Common myeloid progenitor, CD34-positive (primary cell): ENCODE measurements at regions not wholly inside any gene's neighbourhood (a gene's known extent, or its start where the extent isn't known, plus 50 kb on each side); places are given as distances from the start of the nearest gene placed in this dataset.
"Not testable (repeated sequence)": the region's sequence is repeated elsewhere in the genome, so short reads cannot be mapped to it uniquely, and the experiment has no call there.

ENCODE experiments used
- CTCF ChIA-PET: fragments of 350-600 bp; sonication (Branson Sonifier 250); formaldehyde crosslinking; loops from one replicate; lab custom pipeline; 2021; ENCODE audit warnings: antibody characterized with exemption; lab: Charles Lee
- POLR2A ChIA-PET: fragments of 350-600 bp; sonication (Branson Sonifier 250); formaldehyde crosslinking; loops from one replicate; lab custom pipeline; 2021; ENCODE audit warnings: antibody characterized with exemption; lab: Charles Lee
- DNase-seq, 3 donors: peaks; one replicate each; pipeline versions ENCODE4 v3.0.0 to v3.0.0-alpha.2; 2013
- H3K27ac ChIP-seq, 2 experiments: 1 replicate in 1 of 2; 2 replicates in 1 of 2; pipeline ENCODE4 v1.7.0; 2013; ENCODE audit warnings: inconsistent platforms in 2 of 2, low read length in 2 of 2, mild to moderate bottlenecking in 2 of 2, low read depth in 1 of 2, moderate library complexity in 1 of 2; ENCODE audit not compliant: severe bottlenecking in 2 of 2, insufficient read depth in 1 of 2, poor library complexity in 1 of 2
- H3K27me3 ChIP-seq, 5 experiments: replicated peaks in 2 of 5; 1 replicate in 3 of 5; 2 replicates in 2 of 5; pipeline versions ENCODE4 v1.6.1 to v1.7.0; 2013; ENCODE audit warnings: low read length in 4 of 5, mild to moderate bottlenecking in 2 of 5, moderate library complexity in 2 of 5, inconsistent platforms in 1 of 5; ENCODE audit not compliant: insufficient read depth in 5 of 5, control insufficient read depth in 4 of 5
- H3K36me3 ChIP-seq, 4 experiments: 1 replicate in 2 of 4; 2 replicates in 2 of 4; pipeline versions ENCODE4 v1.6.1 to v1.7.0; 2013; ENCODE audit warnings: low read length in 3 of 4, control low read depth in 1 of 4, mild to moderate bottlenecking in 1 of 4; ENCODE audit not compliant: control insufficient read depth in 4 of 4, insufficient read depth in 4 of 4
- H3K4me1 ChIP-seq, 4 experiments: 1 replicate in 3 of 4; 2 replicates in 1 of 4; pipeline versions ENCODE4 v1.6.1 to v1.7.1; 2013; ENCODE audit warnings: low read length in 3 of 4, mild to moderate bottlenecking in 3 of 4, control low read depth in 1 of 4, inconsistent platforms in 1 of 4, moderate library complexity in 1 of 4; ENCODE audit not compliant: control insufficient read depth in 4 of 4, insufficient read depth in 4 of 4; ENCODE audit errors: control extremely low read depth in 1 of 4
- H3K4me3 ChIP-seq, 7 experiments: 1 replicate in 4 of 7; 2 replicates in 3 of 7; pipeline versions ENCODE4 v1.5.1 to v1.7.0; 2013; ENCODE audit warnings: mild to moderate bottlenecking in 7 of 7, low read length in 6 of 7, moderate library complexity in 6 of 7, inconsistent platforms in 2 of 7, low read depth in 2 of 7, control low read depth in 1 of 7; ENCODE audit not compliant: insufficient read depth in 4 of 7, control insufficient read depth in 1 of 7; ENCODE audit errors: extremely low read depth in 1 of 7
- H3K9me3 ChIP-seq, 5 experiments: 1 replicate in 4 of 5; 2 replicates in 1 of 5; pipeline versions ENCODE4 v1.6.1 to v1.7.1; 2013; ENCODE audit warnings: low read length in 4 of 5, mild to moderate bottlenecking in 2 of 5, inconsistent platforms in 1 of 5, low read depth in 1 of 5, moderate library complexity in 1 of 5; ENCODE audit not compliant: control insufficient read depth in 4 of 5, insufficient read depth in 2 of 5; ENCODE audit errors: control extremely low read depth in 1 of 5
- WGBS: methylation state at CpG from one replicate; pipeline ENCODE4 v1.1.5; 2013; ENCODE audit not compliant: insufficient coverage; 5-methylcytosine and 5-hydroxymethylcytosine counted together

DNA sequence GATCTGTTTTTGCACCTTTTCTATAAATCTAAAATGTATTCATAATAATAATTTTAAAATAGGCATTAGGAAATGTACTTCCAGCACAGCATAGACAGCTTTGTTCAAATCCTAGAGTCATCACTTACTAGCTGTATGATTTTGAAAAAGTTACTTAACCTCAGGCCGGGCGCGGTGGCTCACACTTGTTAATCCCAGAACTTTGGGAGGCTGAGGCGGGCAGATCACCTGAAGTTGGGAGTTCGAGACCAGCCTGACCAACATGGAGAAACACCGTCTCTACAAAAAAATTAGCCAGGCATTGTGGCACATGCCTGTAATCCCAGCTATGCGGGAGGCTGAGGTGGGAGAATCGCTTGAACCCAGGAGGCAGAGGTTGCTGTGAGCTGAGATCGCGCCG is 161.7 kb upstream of the UBE2E3 start:
- H3K9me3 ChIP-seq, H3K36me3 ChIP-seq, H3K4me3 ChIP-seq, H3K4me1 ChIP-seq, DNase-seq, POLR2A ChIA-PET, H3K27ac ChIP-seq, CTCF ChIA-PET, H3K27me3 ChIP-seq: not testable (repeated sequence)
- 98% methylated on average over 5 of the region's 11 CpGs for WGBS

- Histone ChIP-seq H3K4me1 (no peaks in the 10 kb centered on the region), H3K9me3 (no peaks in the 10 kb centered on the region), H3K4me3 (no peak overlapping the region), H3K27me3 (no peaks in the 10 kb centered on the region), H3K27ac (no peak overlapping the region), H3K36me3 (no peaks in the 10 kb centered on the region)
- CTCF ChIA-PET: no interaction called here
- no peak for DNase-seq
- POLR2A ChIA-PET: no interaction called here
- WGBS: no CpG with 5 or more reads among the region's 1 CpG
These were observed 181.3 kb upstream of the UBE2E3 start for GRCh38 chr2:180799141-180799540.

DNA sequence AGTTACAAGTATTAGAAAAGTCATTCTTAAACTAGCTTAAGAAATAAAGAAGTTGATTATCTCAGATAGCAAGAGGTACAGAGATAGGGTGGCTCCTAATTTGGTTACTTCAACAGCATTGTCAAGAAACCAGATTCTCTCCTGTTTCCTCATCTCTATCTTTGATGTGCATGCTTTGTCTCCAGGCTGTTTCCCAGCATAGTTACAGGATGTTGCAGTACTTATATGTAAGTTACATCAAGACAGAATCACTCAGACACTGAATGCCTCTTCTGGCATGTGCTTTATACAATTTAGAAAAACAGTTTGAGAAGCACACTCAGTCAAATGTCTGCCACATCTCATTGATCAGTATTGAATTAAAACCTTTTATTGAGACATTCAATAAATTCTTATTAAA is 189.5 kb upstream of the UBE2E3 start:
- no peaks in the 10 kb centered on the region for H3K4me1 ChIP-seq
- CTCF ChIA-PET: no interaction called here
- no peak overlapping the region for H3K27ac ChIP-seq
- H3K27me3 ChIP-seq: no peaks in the 10 kb centered on the region
- no peaks in the 10 kb centered on the region for H3K9me3 ChIP-seq
- no peak overlapping the region for H3K4me3 ChIP-seq
- DNase-seq: no peak
- no peaks in the 10 kb centered on the region for H3K36me3 ChIP-seq
- POLR2A ChIA-PET: no interaction called here

GRCh38 chr2:180787330-180787729 is 193.1 kb upstream of the UBE2E3 start:
- ChIA-PET POLR2A (no interaction called here), CTCF (no interaction called here)
- Histone ChIP-seq H3K4me1 (no peaks in the 10 kb centered on the region), H3K4me3 (no peak overlapping the region), H3K36me3 (no peaks in the 10 kb centered on the region), H3K27ac (no peak overlapping the region), H3K9me3 (no peaks in the 10 kb centered on the region), H3K27me3 (no peaks in the 10 kb centered on the region)
- no CpG with 5 or more reads among the region's 1 CpG for WGBS
- no peak for DNase-seq

GRCh38 chr2:180781276-180781675 is 199.1 kb upstream of the UBE2E3 start:
- Histone ChIP-seq H3K36me3 (no peaks in the 10 kb centered on the region), H3K27ac (no peak overlapping the region), H3K4me3 (no peak overlapping the region), H3K9me3 (no peaks in the 10 kb centered on the region), H3K27me3 (no peaks in the 10 kb centered on the region), H3K4me1 (no peaks in the 10 kb centered on the region)
- CTCF ChIA-PET: interaction anchor here (0.8 kb wide), 1 partner anchor 165 kb away, joined by 3 read pairs; no protein-coding TSS in a partner anchor
- WGBS: no CpG with 5 or more reads among the region's 2 CpGs
- POLR2A ChIA-PET: no interaction called here
- DNase-seq: no peak

- Histone ChIP-seq H3K27ac (no peak overlapping the region), H3K4me1 (no peaks in the 10 kb centered on the region), H3K9me3 (no peaks in the 10 kb centered on the region), H3K4me3 (no peak overlapping the region), H3K36me3 (no peaks in the 10 kb centered on the region), H3K27me3 (no peaks in the 10 kb centered on the region)
- DNase-seq: no peak
- ChIA-PET CTCF (no interaction called here), POLR2A (no interaction called here)
- WGBS: 94% methylated on average over 5 of the region's 5 CpGs
These were observed 202.1 kb upstream of the UBE2E3 start for GRCh38 chr2:180778291-180778690.

- ChIA-PET CTCF (no interaction called here), POLR2A (no interaction called here)
- Histone ChIP-seq H3K27ac (no peak overlapping the region), H3K4me3 (no peak overlapping the region), H3K4me1 (no peaks in the 10 kb centered on the region), H3K27me3 (no peaks in the 10 kb centered on the region), H3K9me3 (no peaks in the 10 kb centered on the region), H3K36me3 (no peaks in the 10 kb centered on the region)
- no peak for DNase-seq
These were observed 203.5 kb upstream of the UBE2E3 start for GRCh38 chr2:180776921-180777320.
